ENCODE measurements at regions not wholly inside any gene's neighbourhood (a gene's known extent, or its start where the extent isn't known, plus 50 kb on each side); places are given as distances from the start of the nearest gene placed in this dataset.

DNA sequence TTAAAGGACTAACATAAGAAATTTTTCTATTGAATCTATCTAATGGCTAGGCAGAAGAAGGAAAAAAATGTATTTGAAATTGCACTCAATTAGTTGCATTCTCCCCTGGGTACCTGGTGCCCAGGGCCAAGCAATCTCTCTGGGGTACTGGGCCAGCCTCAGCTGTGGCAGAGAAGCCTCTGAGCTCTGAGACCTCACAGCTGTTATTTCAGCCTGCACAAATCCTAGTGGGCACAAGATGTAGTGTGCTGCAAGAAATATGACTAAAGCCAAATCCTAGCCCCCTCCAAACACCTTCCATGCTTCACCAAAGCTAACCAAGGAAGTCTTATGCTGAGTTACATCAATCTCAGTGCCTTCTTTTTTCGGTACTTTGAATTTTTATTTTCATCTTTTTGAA, 478.4 kb downstream of the STK39 start:
- TF ChIP-seq POLR2AphosphoS5 (IDR thresholded peaks at IDR 0.05; ENCODE audit: borderline replicate concordance, low read depth, low read length) (no peak), EZH2 (IDR thresholded peaks at IDR 0.05) (no peak)
